ENCODE measurements at regions not wholly inside any gene's neighbourhood (a gene's known extent, or its start where the extent isn't known, plus 50 kb on each side); places are given as distances from the start of the nearest gene placed in this dataset.

DNA sequence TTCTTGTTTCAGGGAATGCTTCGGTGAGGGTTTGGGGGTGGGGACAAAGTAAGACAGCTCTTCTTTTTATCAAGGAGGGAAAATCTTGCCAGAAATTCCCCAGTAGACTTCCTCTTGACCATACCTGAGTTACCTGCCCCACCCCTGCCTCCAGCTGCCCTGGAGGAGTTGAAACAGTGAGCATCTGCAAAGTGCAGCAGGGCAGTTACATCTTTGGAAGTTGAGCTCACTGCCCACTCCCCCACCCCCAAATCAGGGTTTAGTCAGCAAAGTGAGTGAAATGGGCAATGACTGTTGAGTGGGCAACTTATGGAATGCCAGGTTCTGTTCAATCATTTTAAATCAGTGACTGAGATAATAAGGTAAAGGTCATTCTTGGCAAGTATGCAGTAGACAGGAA, 98.8 kb downstream of the BANF2 start:
- DNase-seq (ENCODE audit: low read depth): no peak
- TF ChIP-seq, protein P1, sequence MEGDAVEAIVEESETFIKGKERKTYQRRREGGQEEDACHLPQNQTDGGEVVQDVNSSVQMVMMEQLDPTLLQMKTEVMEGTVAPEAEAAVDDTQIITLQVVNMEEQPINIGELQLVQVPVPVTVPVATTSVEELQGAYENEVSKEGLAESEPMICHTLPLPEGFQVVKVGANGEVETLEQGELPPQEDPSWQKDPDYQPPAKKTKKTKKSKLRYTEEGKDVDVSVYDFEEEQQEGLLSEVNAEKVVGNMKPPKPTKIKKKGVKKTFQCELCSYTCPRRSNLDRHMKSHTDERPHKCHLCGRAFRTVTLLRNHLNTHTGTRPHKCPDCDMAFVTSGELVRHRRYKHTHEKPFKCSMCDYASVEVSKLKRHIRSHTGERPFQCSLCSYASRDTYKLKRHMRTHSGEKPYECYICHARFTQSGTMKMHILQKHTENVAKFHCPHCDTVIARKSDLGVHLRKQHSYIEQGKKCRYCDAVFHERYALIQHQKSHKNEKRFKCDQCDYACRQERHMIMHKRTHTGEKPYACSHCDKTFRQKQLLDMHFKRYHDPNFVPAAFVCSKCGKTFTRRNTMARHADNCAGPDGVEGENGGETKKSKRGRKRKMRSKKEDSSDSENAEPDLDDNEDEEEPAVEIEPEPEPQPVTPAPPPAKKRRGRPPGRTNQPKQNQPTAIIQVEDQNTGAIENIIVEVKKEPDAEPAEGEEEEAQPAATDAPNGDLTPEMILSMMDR (conservative IDR thresholded peaks at IDR 0.05; ENCODE audit: control insufficient read depth, insufficient read depth, low read depth, low read length): no peak
- no peak overlapping the region for H3K4me3 ChIP-seq (ENCODE audit: control insufficient read depth, low read depth, low read length)

DNA sequence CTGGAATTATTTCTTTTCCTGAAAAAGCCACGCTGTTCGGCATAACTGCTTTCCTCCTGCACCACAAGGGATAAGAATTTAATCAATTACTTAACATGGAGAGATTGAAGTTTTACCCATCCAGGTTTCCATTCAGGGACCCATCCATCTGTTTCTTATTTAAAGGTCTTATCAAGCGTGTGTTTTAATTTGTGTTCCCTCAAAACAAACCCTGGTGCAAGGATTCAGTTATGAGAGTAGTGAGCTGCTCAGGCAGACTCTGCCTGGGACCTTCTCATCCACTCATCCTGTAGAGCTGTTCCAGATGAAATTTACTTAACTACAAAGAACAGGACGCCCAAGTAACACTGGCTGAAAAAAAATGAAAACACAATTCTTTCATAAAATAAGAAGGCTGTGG, 97.8 kb downstream of the BANF2 start:
- TF ChIP-seq, protein P1 (conservative IDR thresholded peaks at IDR 0.05; ENCODE audit: control insufficient read depth, insufficient read depth, low read depth, low read length): no peak
- DNase-seq (ENCODE audit: low read depth): no peak
- no peak overlapping the region for H3K4me3 ChIP-seq (ENCODE audit: control insufficient read depth, low read depth, low read length)

DNA sequence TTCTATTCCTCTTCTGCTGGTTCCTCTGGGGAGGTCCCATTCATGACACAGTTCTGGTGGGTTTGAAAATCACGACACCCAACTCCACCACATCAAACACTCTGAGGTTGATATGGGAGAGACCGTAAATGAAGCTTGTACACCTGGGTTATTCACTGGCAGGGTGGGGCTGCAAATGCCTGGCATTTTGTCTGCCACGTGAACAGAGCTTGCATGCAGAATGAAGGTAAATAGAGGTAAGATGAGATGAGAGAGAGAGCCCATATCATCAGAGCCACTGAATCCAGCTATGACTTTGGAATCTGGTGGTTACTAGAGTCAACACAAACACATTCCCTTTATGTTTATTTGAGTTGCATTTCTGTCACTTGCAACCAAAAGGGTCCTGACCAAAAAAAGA, 97.4 kb downstream of the BANF2 start:
- TF ChIP-seq, protein P1 (conservative IDR thresholded peaks at IDR 0.05; ENCODE audit: control insufficient read depth, insufficient read depth, low read depth, low read length): no peak
- no peak overlapping the region for H3K4me3 ChIP-seq (ENCODE audit: control insufficient read depth, low read depth, low read length)
- no peak for DNase-seq (ENCODE audit: low read depth)

DNA sequence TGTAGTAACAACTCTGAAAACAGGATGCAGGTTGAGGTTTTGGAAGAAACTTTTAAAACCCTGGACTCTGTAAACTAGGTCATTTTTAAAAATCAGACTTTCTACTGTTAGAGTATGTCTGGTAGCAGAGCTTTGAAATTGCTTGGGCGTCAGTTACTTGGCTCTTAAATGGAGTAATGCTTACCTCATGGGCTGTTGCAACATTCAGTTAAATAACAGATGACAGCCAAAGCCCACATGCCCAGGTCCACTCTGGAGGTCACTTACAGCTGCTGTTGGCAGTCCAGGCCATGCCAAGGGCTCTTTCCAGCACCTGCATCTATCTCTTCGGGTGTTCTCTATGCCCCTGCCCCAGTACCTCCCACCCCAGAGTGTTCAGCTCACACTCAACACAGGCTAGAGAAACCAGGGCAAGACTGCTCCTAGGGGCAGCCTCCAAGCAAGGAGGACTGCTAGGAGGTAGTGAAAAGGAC, 96.4 kb downstream of the BANF2 start:
- no peak overlapping the region for H3K4me3 ChIP-seq (ENCODE audit: control insufficient read depth, low read depth, low read length)
- DNase-seq (ENCODE audit: low read depth): peak; percentile 85
- TF ChIP-seq, protein P1 (conservative IDR thresholded peaks at IDR 0.05; ENCODE audit: control insufficient read depth, insufficient read depth, low read depth, low read length): no peak

DNA sequence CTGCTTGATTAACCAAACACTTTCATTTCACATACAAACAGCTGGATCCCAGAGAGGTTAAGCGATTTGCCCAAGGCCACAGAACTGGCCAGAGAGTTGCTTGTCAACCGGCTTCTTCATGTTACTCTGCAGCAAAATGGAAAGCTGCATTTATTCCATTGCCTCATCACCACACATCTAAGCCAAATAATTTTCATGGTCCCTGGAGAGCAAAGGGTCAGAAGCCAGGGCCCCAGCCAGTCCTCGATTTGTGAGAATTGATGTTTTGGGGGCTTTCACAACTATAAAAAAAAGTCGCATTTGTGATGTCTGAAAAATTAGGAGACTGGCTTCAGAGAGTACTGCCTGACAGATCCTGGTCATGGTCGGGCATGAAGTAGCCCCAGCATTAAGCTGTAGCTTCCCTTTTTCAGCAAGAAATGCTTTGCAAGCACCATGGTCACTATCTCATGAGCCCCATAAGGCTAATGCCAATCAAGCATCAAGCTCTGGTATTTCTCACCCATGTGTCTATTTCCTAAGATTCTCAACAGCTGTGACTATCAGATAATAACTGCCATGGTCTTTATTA, 95.8 kb downstream of the BANF2 start:
- DNase-seq (ENCODE audit: low read depth): peak; percentile 44
- TF ChIP-seq, protein P1 (conservative IDR thresholded peaks at IDR 0.05; ENCODE audit: control insufficient read depth, insufficient read depth, low read depth, low read length): no peak
- no peak overlapping the region for H3K4me3 ChIP-seq (ENCODE audit: control insufficient read depth, low read depth, low read length)

DNA sequence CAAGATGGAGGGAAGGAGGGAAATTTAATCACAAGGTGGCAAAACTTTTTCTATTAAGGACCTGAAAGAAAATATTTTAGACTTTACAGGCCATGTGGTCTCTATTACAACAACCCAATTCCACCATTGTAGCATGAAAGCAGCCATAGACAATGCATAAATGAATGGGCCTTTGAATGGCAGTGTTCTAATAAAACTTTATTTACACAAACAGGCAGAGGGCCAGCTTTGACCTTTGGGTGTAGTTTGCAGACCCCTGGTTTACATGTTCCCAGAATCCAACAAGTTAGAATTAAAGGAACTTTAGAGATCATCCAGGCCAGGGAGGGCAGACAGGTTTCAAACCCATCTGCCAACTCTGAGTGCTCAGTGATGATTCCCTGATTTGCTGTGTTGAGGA, 95.2 kb downstream of the BANF2 start:
- DNase-seq (ENCODE audit: low read depth): no peak
- TF ChIP-seq, protein P1 (conservative IDR thresholded peaks at IDR 0.05; ENCODE audit: control insufficient read depth, insufficient read depth, low read depth, low read length): no peak
- H3K4me3 ChIP-seq (ENCODE audit: control insufficient read depth, low read depth, low read length): no peak overlapping the region

DNA sequence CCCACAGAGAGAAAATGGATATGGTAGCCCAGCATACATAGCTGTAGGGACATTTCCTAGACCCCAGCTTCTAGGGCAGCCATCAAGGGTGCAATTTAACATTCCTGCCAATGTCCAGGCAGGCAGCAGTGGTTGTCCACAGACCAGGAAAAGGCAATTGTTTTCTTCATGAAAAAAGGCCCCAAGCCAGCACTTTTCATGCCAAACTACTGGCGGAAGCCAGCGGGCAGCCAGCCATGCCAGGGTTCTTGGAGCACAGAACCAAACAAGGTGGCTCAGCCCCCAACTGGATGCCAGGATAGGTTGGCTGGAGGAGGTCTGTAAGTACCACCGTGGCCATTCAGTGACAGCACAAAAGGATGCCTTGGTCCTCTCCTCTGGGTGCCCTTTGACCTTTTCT, 94.6 kb downstream of the BANF2 start:
- TF ChIP-seq, protein P1 (conservative IDR thresholded peaks at IDR 0.05; ENCODE audit: control insufficient read depth, insufficient read depth, low read depth, low read length): no peak
- H3K4me3 ChIP-seq (ENCODE audit: control insufficient read depth, low read depth, low read length): no peak overlapping the region
- no peak for DNase-seq (ENCODE audit: low read depth)
